ENCODE measurements at regions not wholly inside any gene's neighbourhood (a gene's known extent, or its start where the extent isn't known, plus 50 kb on each side); places are given as distances from the start of the nearest gene placed in this dataset.

GRCh38 chr3:167151636-167152035 is 228.5 kb downstream of the ZBBX start:
- TF ChIP-seq CTCF (conservative IDR thresholded peaks at IDR 0.05; ENCODE audit: low read depth, low read length) (no peak), SMC3 (IDR thresholded peaks at IDR 0.05; ENCODE audit: low read depth, low read length) (no peak), RAD21 (IDR thresholded peaks at IDR 0.05; ENCODE audit: low read length) (no peak), CHD1 (IDR thresholded peaks at IDR 0.05; ENCODE audit: low read depth, low read length) (no peak), POLR2A (IDR thresholded peaks at IDR 0.05; ENCODE audit: low read depth, low read length) (no peak), MXI1 (IDR thresholded peaks at IDR 0.05; ENCODE audit: borderline replicate concordance, low read depth, low read length) (no peak), ELK1 (IDR thresholded peaks at IDR 0.05; ENCODE audit: borderline replicate concordance, low read depth, low read length) (no peak), CEBPB (IDR thresholded peaks at IDR 0.05; ENCODE audit: low read depth, low read length) (no peak), MAFK (IDR thresholded peaks at IDR 0.05; ENCODE audit: low read depth, low read length) (no peak), USF2 (IDR thresholded peaks at IDR 0.05; ENCODE audit: low read depth, low read length) (no peak), RFX5 (IDR thresholded peaks at IDR 0.05; ENCODE audit: low read depth, low read length) (no peak), NFE2L2 (IDR thresholded peaks at IDR 0.05; ENCODE audit: low read depth, low read length) (no peak), BHLHE40 (IDR thresholded peaks at IDR 0.05; ENCODE audit: low read depth, low read length) (no peak)

Measured in IMR-90 (cell line).